ENCODE measurements at regions not wholly inside any gene's neighbourhood (a gene's known extent, or its start where the extent isn't known, plus 50 kb on each side); places are given as distances from the start of the nearest gene placed in this dataset.

DNA sequence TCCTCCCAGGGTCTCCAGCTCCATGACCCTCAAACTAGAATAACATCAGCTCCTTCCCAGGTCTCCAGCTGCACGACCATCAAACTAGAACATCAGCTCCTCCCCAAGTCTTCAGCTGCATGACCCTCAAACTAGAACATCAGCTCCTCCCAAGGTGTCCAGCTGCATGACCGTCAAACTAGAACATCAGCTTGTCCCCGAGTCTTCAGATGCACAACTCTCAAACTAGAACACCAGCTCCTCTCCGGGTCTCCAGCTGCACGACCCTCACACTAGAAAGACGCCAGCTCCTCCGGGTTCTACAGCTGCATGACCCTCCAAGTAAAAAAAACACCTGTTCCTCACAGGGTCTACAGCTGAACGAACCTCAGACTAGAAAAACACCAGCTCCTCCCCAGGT lies 312.9 kb upstream of the TFPI start:
- no peak for ATAC-seq
- Histone ChIP-seq H3K4me1 (no peaks in the 10 kb centered on the region), H3K27ac (no peak overlapping the region), H3K9me3 (no peaks in the 10 kb centered on the region), H3K4me3 (no peak overlapping the region), H3K27me3 (no peaks in the 10 kb centered on the region), H3K36me3 (no peaks in the 10 kb centered on the region)
- in situ Hi-C loops (cut with MboI; ENCODE audit: low sequenced_read_pairs in 4 of 4) (no loop called here), intact Hi-C loops (cut with DNase I; ENCODE audit: low total_unique reads) (no loop called here)
- DNase-seq = no peak
- TF ChIP-seq, protein P1, sequence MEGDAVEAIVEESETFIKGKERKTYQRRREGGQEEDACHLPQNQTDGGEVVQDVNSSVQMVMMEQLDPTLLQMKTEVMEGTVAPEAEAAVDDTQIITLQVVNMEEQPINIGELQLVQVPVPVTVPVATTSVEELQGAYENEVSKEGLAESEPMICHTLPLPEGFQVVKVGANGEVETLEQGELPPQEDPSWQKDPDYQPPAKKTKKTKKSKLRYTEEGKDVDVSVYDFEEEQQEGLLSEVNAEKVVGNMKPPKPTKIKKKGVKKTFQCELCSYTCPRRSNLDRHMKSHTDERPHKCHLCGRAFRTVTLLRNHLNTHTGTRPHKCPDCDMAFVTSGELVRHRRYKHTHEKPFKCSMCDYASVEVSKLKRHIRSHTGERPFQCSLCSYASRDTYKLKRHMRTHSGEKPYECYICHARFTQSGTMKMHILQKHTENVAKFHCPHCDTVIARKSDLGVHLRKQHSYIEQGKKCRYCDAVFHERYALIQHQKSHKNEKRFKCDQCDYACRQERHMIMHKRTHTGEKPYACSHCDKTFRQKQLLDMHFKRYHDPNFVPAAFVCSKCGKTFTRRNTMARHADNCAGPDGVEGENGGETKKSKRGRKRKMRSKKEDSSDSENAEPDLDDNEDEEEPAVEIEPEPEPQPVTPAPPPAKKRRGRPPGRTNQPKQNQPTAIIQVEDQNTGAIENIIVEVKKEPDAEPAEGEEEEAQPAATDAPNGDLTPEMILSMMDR (IDR thresholded peaks at IDR 0.05 in 4 of 5, conservative IDR thresholded peaks at IDR 0.05 in 1 of 5) = no peak
- no peak for TF ChIP-seq POLR2A (IDR thresholded peaks at IDR 0.05)

DNA sequence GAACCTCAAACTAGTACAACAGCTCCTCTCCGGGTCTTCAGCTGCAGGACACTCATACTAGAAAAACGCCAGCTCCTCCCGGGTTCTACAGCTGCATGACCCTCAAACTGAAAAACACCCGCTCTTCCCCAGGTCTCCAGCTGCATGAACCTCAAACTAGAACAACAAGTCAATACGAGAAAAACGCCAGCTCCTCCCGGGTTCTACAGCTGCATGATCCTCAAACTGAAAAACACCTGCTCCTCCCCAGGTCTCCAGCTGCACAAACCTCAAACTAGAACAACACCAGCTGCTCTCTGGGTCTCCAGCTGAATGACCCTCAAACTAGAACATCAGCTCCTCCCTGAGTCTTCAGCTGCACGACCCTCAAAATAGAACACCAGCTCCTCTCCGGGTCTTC lies 315.0 kb upstream of the TFPI start:
- intact Hi-C loops (cut with DNase I; ENCODE audit: low total_unique reads) (no loop called here), in situ Hi-C loops (cut with MboI; ENCODE audit: low sequenced_read_pairs in 4 of 4) (no loop called here)
- no peak overlapping the region for H3K4me3 ChIP-seq
- H3K27ac ChIP-seq = no peak overlapping the region
- DNase-seq (no peak), ATAC-seq (no peak)
- no peaks in the 10 kb centered on the region for H3K36me3 ChIP-seq
- no peaks in the 10 kb centered on the region for H3K27me3 ChIP-seq
- H3K4me1 ChIP-seq = no peaks in the 10 kb centered on the region
- no peak for TF ChIP-seq POLR2A (IDR thresholded peaks at IDR 0.05)
- TF ChIP-seq, protein P1 (IDR thresholded peaks at IDR 0.05 in 4 of 5, conservative IDR thresholded peaks at IDR 0.05 in 1 of 5) = no peak
- H3K9me3 ChIP-seq = no peaks in the 10 kb centered on the region

DNA sequence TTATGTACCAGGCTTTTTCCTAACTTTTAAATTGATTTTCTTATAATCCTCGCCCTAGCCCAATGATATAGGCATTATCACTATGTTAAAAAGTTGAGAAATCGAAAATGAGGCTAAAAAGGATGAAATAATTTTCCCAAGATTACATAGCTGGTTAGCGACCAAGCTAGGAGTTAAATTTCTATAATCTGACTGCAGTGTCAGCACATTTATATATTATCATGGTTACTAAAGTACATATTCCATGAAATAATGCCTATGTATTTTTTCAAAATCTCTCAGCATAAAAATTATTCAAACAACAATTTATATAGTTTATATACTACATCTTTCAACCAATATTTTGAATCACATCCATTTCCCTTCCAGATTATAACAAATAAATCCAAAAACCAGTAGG lies 317.3 kb upstream of the TFPI start:
- Histone ChIP-seq H3K27ac (no peak overlapping the region), H3K9me3 (no peaks in the 10 kb centered on the region), H3K4me1 (no peaks in the 10 kb centered on the region), H3K4me3 (no peak overlapping the region), H3K27me3 (no peaks in the 10 kb centered on the region), H3K36me3 (no peaks in the 10 kb centered on the region)
- intact Hi-C loops (cut with DNase I; ENCODE audit: low total_unique reads) (no loop called here), in situ Hi-C loops (cut with MboI; ENCODE audit: low sequenced_read_pairs in 4 of 4) (no loop called here)
- ATAC-seq (no peak), DNase-seq (no peak)
- no peak for TF ChIP-seq POLR2A (IDR thresholded peaks at IDR 0.05)
- TF ChIP-seq, protein P1 (IDR thresholded peaks at IDR 0.05 in 4 of 5, conservative IDR thresholded peaks at IDR 0.05 in 1 of 5) = no peak

DNA sequence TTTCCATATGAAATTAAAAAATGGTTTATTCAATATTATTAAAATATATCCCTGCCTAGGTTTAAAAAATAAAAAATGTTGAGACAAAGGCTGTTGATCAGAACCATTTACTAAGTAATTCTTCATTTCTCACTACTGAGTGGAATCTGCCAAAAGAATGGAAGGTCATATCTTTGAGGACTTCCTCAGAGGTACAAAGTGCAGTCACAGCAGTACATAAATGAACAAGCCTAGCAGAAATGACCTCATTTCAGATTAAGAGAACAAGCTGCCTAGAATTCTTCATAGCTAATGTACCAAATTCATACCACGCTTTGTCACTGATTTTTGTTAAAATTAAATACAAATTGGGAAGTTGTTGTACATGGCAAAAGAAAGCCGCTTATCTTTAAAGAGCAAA lies 318.9 kb upstream of the TFPI start:
- no peaks in the 10 kb centered on the region for H3K36me3 ChIP-seq
- TF ChIP-seq POLR2A (IDR thresholded peaks at IDR 0.05) = no peak
- TF ChIP-seq, protein P1 (IDR thresholded peaks at IDR 0.05 in 4 of 5, conservative IDR thresholded peaks at IDR 0.05 in 1 of 5) = no peak
- no peak for ATAC-seq
- no peak overlapping the region for H3K27ac ChIP-seq
- no peak for DNase-seq
- H3K4me1 ChIP-seq = no peaks in the 10 kb centered on the region
- H3K9me3 ChIP-seq = no peaks in the 10 kb centered on the region
- no peaks in the 10 kb centered on the region for H3K27me3 ChIP-seq
- in situ Hi-C loops (cut with MboI; ENCODE audit: low sequenced_read_pairs in 4 of 4) (no loop called here), intact Hi-C loops (cut with DNase I; ENCODE audit: low total_unique reads) (no loop called here)
- H3K4me3 ChIP-seq = no peak overlapping the region

DNA sequence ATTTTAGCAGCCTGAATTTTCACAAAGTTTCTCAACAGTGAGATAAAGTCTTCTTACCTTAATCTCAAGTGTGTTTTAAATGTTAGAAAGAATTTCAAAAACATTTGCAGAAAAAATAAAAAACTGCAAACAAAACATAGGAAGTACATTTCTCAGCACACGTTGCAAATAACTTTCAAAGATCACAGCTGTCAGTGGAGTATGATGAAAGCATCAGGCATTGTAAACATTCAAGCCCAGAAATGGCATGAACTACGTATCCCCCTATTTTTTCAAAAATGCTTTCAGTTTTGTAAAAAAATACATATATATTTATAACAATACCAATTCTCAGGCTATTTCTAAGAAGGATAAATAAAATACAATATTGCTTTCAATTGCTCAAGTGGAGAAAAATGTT lies 320.6 kb upstream of the TFPI start:
- no peak overlapping the region for H3K27ac ChIP-seq
- DNase-seq (no peak), ATAC-seq (no peak)
- H3K27me3 ChIP-seq = no peaks in the 10 kb centered on the region
- no peaks in the 10 kb centered on the region for H3K9me3 ChIP-seq
- no peak overlapping the region for H3K4me3 ChIP-seq
- in situ Hi-C loops (cut with MboI; ENCODE audit: low sequenced_read_pairs in 4 of 4) (no loop called here), intact Hi-C loops (cut with DNase I; ENCODE audit: low total_unique reads) (no loop called here)
- no peaks in the 10 kb centered on the region for H3K36me3 ChIP-seq
- no peak for TF ChIP-seq POLR2A (IDR thresholded peaks at IDR 0.05)
- TF ChIP-seq, protein P1 (IDR thresholded peaks at IDR 0.05 in 4 of 5, conservative IDR thresholded peaks at IDR 0.05 in 1 of 5) = no peak
- no peaks in the 10 kb centered on the region for H3K4me1 ChIP-seq

Data from gastrocnemius medialis (tissue), 4 donors.